Adrenal gland (tissue), 5 donors: ENCODE measurements at regions not wholly inside any gene's neighbourhood (a gene's known extent, or its start where the extent isn't known, plus 50 kb on each side); places are given as distances from the start of the nearest gene placed in this dataset.

Experiments
- CTCF ChIP-seq, 6 experiments: fragments of 450-650 bp in 4 of 6; fragments of 200-600 bp in 2 of 6; sonication (generic) in 1 of 6; IDR thresholded peaks; 1 replicate in 5 of 6; 2 replicates in 1 of 6; pipeline versions ENCODE4 v1.5.1 to v1.8.0; 2016 to 2021; ENCODE audit warnings: antibody characterized with exemption in 6 of 6, mild to moderate bottlenecking in 2 of 6, moderate library complexity in 1 of 6
- POLR2A ChIP-seq, 2 donors: fragments of 450-650 bp; IDR thresholded peaks; one replicate each; pipeline ENCODE4 v1.6.1; 2017; ENCODE audit warnings: antibody characterized with exemption in 2 of 2, mild to moderate bottlenecking in 2 of 2, moderate library complexity in 1 of 2
- donor health status: DM: no; HTN: no; CAD: no.

- no peak for TF ChIP-seq CTCF (IDR thresholded peaks at IDR 0.05)
- no peak for TF ChIP-seq POLR2A (IDR thresholded peaks at IDR 0.05)
Observed at GRCh38 chr9:96089452-96090085, 212.4 kb downstream of the HSD17B3 start.
